OCI-LY1 (cell line): ENCODE measurements at regions not wholly inside any gene's neighbourhood (a gene's known extent, or its start where the extent isn't known, plus 50 kb on each side); places are given as distances from the start of the nearest gene placed in this dataset.
"Not testable (repeated sequence)": the region's sequence is repeated elsewhere in the genome, so short reads cannot be mapped to it uniquely, and the experiment has no call there.

Source experiments
- H2AFZ ChIP-seq: fragments of 200-600 bp; sonication (generic), shearing (Covaris generic); 2 replicates; pipeline ENCODE4 v1.6.0; 2014; ENCODE audit warnings: antibody characterized with exemption, mild to moderate bottlenecking, low read length
- H3F3A ChIP-seq: fragments of 200-600 bp; sonication (generic), shearing (Covaris generic); 2 replicates; pipeline ENCODE4 v1.6.0; 2014; ENCODE audit warnings: mild to moderate bottlenecking, antibody characterized with exemption, low read length, moderate library complexity; ENCODE audit not compliant: insufficient read depth
- H3K27ac ChIP-seq: fragments of 200-600 bp; sonication (generic); 2 replicates; pipeline ENCODE4 v1.5.1; 2014; ENCODE audit warnings: low read length, mixed run types, mild to moderate bottlenecking, low read depth; ENCODE audit not compliant: poor library complexity, severe bottlenecking
- H3K27me3 ChIP-seq: fragments of 200-600 bp; sonication (generic); 2 replicates; pipeline ENCODE4 v1.6.0; 2014; ENCODE audit warnings: antibody characterized with exemption, mild to moderate bottlenecking, low read length, moderate library complexity; ENCODE audit not compliant: insufficient read depth
- H3K36me3 ChIP-seq: fragments of 200-600 bp; sonication (generic); 2 replicates; pipeline ENCODE4 v1.6.1; 2014; ENCODE audit warnings: mild to moderate bottlenecking, antibody characterized with exemption, low read length, moderate library complexity, mixed read lengths; ENCODE audit not compliant: insufficient read depth
- H3K4me1 ChIP-seq: fragments of 200-600 bp; sonication (generic); 2 replicates; pipeline ENCODE4 v1.5.1; 2014; ENCODE audit warnings: mild to moderate bottlenecking, low read length, moderate library complexity; ENCODE audit not compliant: insufficient read depth, severe bottlenecking
- H3K4me2 ChIP-seq: fragments of 200-600 bp; sonication (generic), shearing (Covaris generic); 2 replicates; pipeline ENCODE4 v1.6.1; 2014; ENCODE audit warnings: low read length
- H3K4me3 ChIP-seq: fragments of 200-600 bp; sonication (generic); 2 replicates; pipeline ENCODE4 v1.5.1; 2014; ENCODE audit warnings: low read length, low read depth, mild to moderate bottlenecking, mixed read lengths; ENCODE audit not compliant: poor library complexity, severe bottlenecking
- H3K79me2 ChIP-seq: fragments of 200-600 bp; shearing (Covaris generic); 2 replicates; pipeline ENCODE4 v1.6.1; 2016; ENCODE audit warnings: mixed run types, low read length, mixed read lengths; ENCODE audit not compliant: insufficient read depth
- H3K9ac ChIP-seq: fragments of 200-600 bp; sonication (generic), shearing (Covaris generic); 2 replicates; pipeline ENCODE4 v1.6.1; 2014; ENCODE audit warnings: mild to moderate bottlenecking, low read length, mixed read lengths
- H3K9me2 ChIP-seq: fragments of 200-600 bp; sonication (generic), shearing (Covaris generic); 2 replicates; pipeline ENCODE4 v1.6.1; 2014; ENCODE audit warnings: low read depth, mild to moderate bottlenecking, low read length, mixed read lengths
- H3K9me3 ChIP-seq: fragments of 200-600 bp; shearing (Covaris generic); 2 replicates; pipeline ENCODE4 v1.6.1; 2014; ENCODE audit warnings: low read length, mixed read lengths
- H4K20me1 ChIP-seq: fragments of 200-600 bp; sonication (generic), shearing (Covaris generic); 2 replicates; pipeline ENCODE4 v1.6.0; 2016; ENCODE audit warnings: mild to moderate bottlenecking, low read length; ENCODE audit not compliant: insufficient read depth
- CTCF ChIP-seq: fragments of 200-600 bp; sonication (generic), shearing (Covaris generic); IDR thresholded peaks from 2 replicates; pipeline ENCODE4 v1.5.1; 2017; ENCODE audit warnings: mild to moderate bottlenecking, antibody characterized with exemption, low read length, moderate library complexity, mixed read lengths
- EZH2 ChIP-seq: fragments of 200-600 bp; sonication (generic), shearing (Covaris generic); IDR thresholded peaks from 2 replicates; pipeline ENCODE4 v1.8.0; 2017; ENCODE audit warnings: borderline replicate concordance, mixed run types, mild to moderate bottlenecking, antibody characterized with exemption, low read length, moderate library complexity, mixed read lengths

- H3K4me2 ChIP-seq, result no peak overlapping the region
- H3K9ac ChIP-seq, result no peak overlapping the region
- H3K9me3 ChIP-seq, result no peaks in the 10 kb centered on the region
- no peaks in the 10 kb centered on the region for H3F3A ChIP-seq
- no peak overlapping the region for H2AFZ ChIP-seq
- H3K79me2 ChIP-seq, result no peaks in the 10 kb centered on the region
- no peaks in the 10 kb centered on the region for H3K4me1 ChIP-seq
- H3K4me3 ChIP-seq, result no peak overlapping the region
- H3K9me2 ChIP-seq, result no peaks in the 10 kb centered on the region
- H3K27ac ChIP-seq, result no peak overlapping the region
- no peaks in the 10 kb centered on the region for H3K27me3 ChIP-seq
- H4K20me1 ChIP-seq, result no peaks in the 10 kb centered on the region
- H3K36me3 ChIP-seq, result no peaks in the 10 kb centered on the region
- TF ChIP-seq CTCF (no peak), EZH2 (no peak)
Observed at GRCh38 chr13:100788540-100788939, 113.9 kb upstream of the TMTC4 start.

GRCh38 chr13:100787899-100788298, 113.3 kb upstream of the TMTC4 start:
- no peak overlapping the region for H3K27ac ChIP-seq
- no peaks in the 10 kb centered on the region for H3K4me1 ChIP-seq
- H3K27me3 ChIP-seq, result no peaks in the 10 kb centered on the region
- no peaks in the 10 kb centered on the region for H3K79me2 ChIP-seq
- no peak overlapping the region for H3K4me3 ChIP-seq
- no peaks in the 10 kb centered on the region for H3F3A ChIP-seq
- no peaks in the 10 kb centered on the region for H3K36me3 ChIP-seq
- no peak overlapping the region for H3K9ac ChIP-seq
- no peak overlapping the region for H3K4me2 ChIP-seq
- H3K9me3 ChIP-seq, result no peaks in the 10 kb centered on the region
- H4K20me1 ChIP-seq, result no peaks in the 10 kb centered on the region
- TF ChIP-seq CTCF, result no peak
- no peak for TF ChIP-seq EZH2
- H3K9me2 ChIP-seq, result no peaks in the 10 kb centered on the region
- no peak overlapping the region for H2AFZ ChIP-seq

GRCh38 chr13:100776686-100777085, 102.1 kb upstream of the TMTC4 start:
- not testable (repeated sequence) for H3K9ac ChIP-seq, H3K79me2 ChIP-seq, H3K4me3 ChIP-seq, H4K20me1 ChIP-seq, H3K27me3 ChIP-seq, H2AFZ ChIP-seq, H3K9me2 ChIP-seq, H3K4me2 ChIP-seq, H3K27ac ChIP-seq, H3K4me1 ChIP-seq, H3F3A ChIP-seq, H3K36me3 ChIP-seq, H3K9me3 ChIP-seq

- no peak overlapping the region for H2AFZ ChIP-seq
- H3K4me3 ChIP-seq, result no peak overlapping the region
- no peak overlapping the region for H3K9ac ChIP-seq
- H3K27ac ChIP-seq, result no peak overlapping the region
- no peaks in the 10 kb centered on the region for H3K79me2 ChIP-seq
- H3K9me2 ChIP-seq, result no peaks in the 10 kb centered on the region
- no peaks in the 10 kb centered on the region for H3K36me3 ChIP-seq
- no peaks in the 10 kb centered on the region for H4K20me1 ChIP-seq
- TF ChIP-seq CTCF, result no peak
- no peak for TF ChIP-seq EZH2
- no peaks in the 10 kb centered on the region for H3F3A ChIP-seq
- H3K4me2 ChIP-seq, result no peak overlapping the region
- H3K4me1 ChIP-seq, result no peaks in the 10 kb centered on the region
- no peaks in the 10 kb centered on the region for H3K27me3 ChIP-seq
- no peaks in the 10 kb centered on the region for H3K9me3 ChIP-seq
Observed at GRCh38 chr13:100773923-100774663, 99.5 kb upstream of the TMTC4 start.
